ELR (cell line): ENCODE measurements at regions not wholly inside any gene's neighbourhood (a gene's known extent, or its start where the extent isn't known, plus 50 kb on each side); places are given as distances from the start of the nearest gene placed in this dataset.

Experiments used
- DNase-seq: peaks from one replicate; pipeline ENCODE4 v3.0.0-alpha.2; 2015; ENCODE audit warnings: low read depth

- DNase-seq, result no peak
Observed at GRCh38 chr3:177992993-177993970, 543.0 kb upstream of the KCNMB2 start.

GRCh38 chr3:177994976-177995375 is 541.3 kb upstream of the KCNMB2 start:
- DNase-seq, result no peak

GRCh38 chr3:177995381-177996085 is 540.7 kb upstream of the KCNMB2 start:
- DNase-seq, result no peak

GRCh38 chr3:178001670-178002101 is 534.5 kb upstream of the KCNMB2 start:
- DNase-seq, result no peak

GRCh38 chr3:178002113-178002512 is 534.1 kb upstream of the KCNMB2 start:
- DNase-seq, result no peak

- DNase-seq, result no peak
Observed at GRCh38 chr3:178003756-178004155, 532.5 kb upstream of the KCNMB2 start.

GRCh38 chr3:178005961-178006360 is 530.3 kb upstream of the KCNMB2 start:
- no peak for DNase-seq

- no peak for DNase-seq
Observed at GRCh38 chr3:178010306-178010705, 525.9 kb upstream of the KCNMB2 start.

GRCh38 chr3:178019645-178020044 is 516.6 kb upstream of the KCNMB2 start:
- DNase-seq, result no peak

GRCh38 chr3:178022599-178022998 is 513.6 kb upstream of the KCNMB2 start:
- DNase-seq, result peak; percentile 5

- no peak for DNase-seq
Observed at GRCh38 chr3:178028933-178029332, 507.3 kb upstream of the KCNMB2 start.

GRCh38 chr3:178036451-178037144 is 499.6 kb upstream of the KCNMB2 start:
- DNase-seq, result no peak

GRCh38 chr3:178041931-178042330 is 494.3 kb upstream of the KCNMB2 start:
- no peak for DNase-seq

- no peak for DNase-seq
Observed at GRCh38 chr3:178042376-178042775, 493.9 kb upstream of the KCNMB2 start.

GRCh38 chr3:178043084-178043483 is 493.2 kb upstream of the KCNMB2 start:
- no peak for DNase-seq

- DNase-seq, result no peak
Observed at GRCh38 chr3:178044320-178044719, 491.9 kb upstream of the KCNMB2 start.

- no peak for DNase-seq
Observed at GRCh38 chr3:178047496-178047895, 488.7 kb upstream of the KCNMB2 start.

GRCh38 chr3:178048768-178049167 is 487.5 kb upstream of the KCNMB2 start:
- no peak for DNase-seq

GRCh38 chr3:178054471-178054870 is 481.8 kb upstream of the KCNMB2 start:
- no peak for DNase-seq

- no peak for DNase-seq
Observed at GRCh38 chr3:178055939-178056338, 480.3 kb upstream of the KCNMB2 start.

- DNase-seq, result no peak
Observed at GRCh38 chr3:178056868-178057267, 479.4 kb upstream of the KCNMB2 start.

- DNase-seq, result no peak
Observed at GRCh38 chr3:178058629-178059028, 477.6 kb upstream of the KCNMB2 start.

- no peak for DNase-seq
Observed at GRCh38 chr3:178059119-178059518, 477.1 kb upstream of the KCNMB2 start.
